MCF 10A (cell line): ENCODE measurements at regions not wholly inside any gene's neighbourhood (a gene's known extent, or its start where the extent isn't known, plus 50 kb on each side); places are given as distances from the start of the nearest gene placed in this dataset.

Experiments
- BruUV-seq: library from RNA; stranded (reverse); fragments of 400-500 nt; replicated peaks from 2 replicates; lab custom pipeline; 2021; lab: Mats Ljungman, UMichigan
- CTCF ChIA-PET: fragments of 300-600 bp; sonication (Branson Sonifier 250); formaldehyde crosslinking; extraction: SDS; loops from one replicate; lab custom pipeline; 2021; ENCODE audit warnings: antibody characterized with exemption, inconsistent platforms; lab: Yijun Ruan, JAX
- POLR2A ChIA-PET: fragments of 300-600, 350-650 bp; sonication (Branson Sonifier 250); formaldehyde crosslinking; extraction: SDS; loops from one replicate; lab custom pipeline; 2020; ENCODE audit warnings: antibody characterized with exemption, inconsistent platforms; lab: Yijun Ruan, JAX
- DNase-seq: peaks from one replicate; pipeline ENCODE4 v3.0.0-alpha.2; 2018; ENCODE audit not compliant: unreplicated experiment
- H3K27ac Mint-ChIP-seq: one replicate; pipeline ENCODE4 v1.8.0; 2022; ENCODE audit warnings: mild to moderate bottlenecking, low read depth, mixed read lengths; ENCODE audit not compliant: unreplicated experiment
- H3K27me3 Mint-ChIP-seq: one replicate; pipeline ENCODE4 v1.8.0; 2022; ENCODE audit warnings: mixed read lengths; ENCODE audit not compliant: insufficient read depth, unreplicated experiment
- H3K36me3 Mint-ChIP-seq: one replicate; pipeline ENCODE4 v1.8.0; 2022; ENCODE audit warnings: mild to moderate bottlenecking, moderate library complexity, mixed read lengths; ENCODE audit not compliant: insufficient read depth, unreplicated experiment
- H3K4me1 Mint-ChIP-seq: one replicate; pipeline ENCODE4 v1.8.0; 2022; ENCODE audit warnings: mixed read lengths; ENCODE audit not compliant: insufficient read depth, unreplicated experiment
- H3K4me3 Mint-ChIP-seq: one replicate; pipeline ENCODE4 v1.8.0; 2022; ENCODE audit warnings: mild to moderate bottlenecking, moderate library complexity, mixed read lengths; ENCODE audit not compliant: unreplicated experiment
- H3K9me3 Mint-ChIP-seq: one replicate; pipeline ENCODE4 v1.8.0; 2022; ENCODE audit warnings: mixed read lengths; ENCODE audit not compliant: unreplicated experiment
- CTCF ChIP-seq: fragments of 200-600 bp; IDR thresholded peaks from one replicate; pipeline ENCODE4 v1.8.0; 2022; ENCODE audit warnings: antibody characterized with exemption, mild to moderate bottlenecking; ENCODE audit not compliant: unreplicated experiment
- intact Hi-C: fragments of 100-400 bp; cut with micrococcal nuclease; formaldehyde crosslinking; loops from 2 replicates; pipeline ENCODE4 v1.14.1; 2022

- Mint-ChIP-seq H3K4me1 (no peaks in the 10 kb centered on the region), H3K27ac (no peak overlapping the region), H3K27me3 (peaks cover 39% of the 10 kb centered on the region), H3K9me3 (no peaks in the 10 kb centered on the region), H3K36me3 (no peaks in the 10 kb centered on the region), H3K4me3 (no peak overlapping the region)
- TF ChIP-seq CTCF, result no peak
- ChIA-PET CTCF (interaction anchor here (0.7 to 12.0 kb wide), 3 partner anchors 118 to 406 kb away, joined by 3 to 317 read pairs (median 4); no protein-coding TSS in a partner anchor), POLR2A (interaction anchor here (0.9 kb wide), 1 partner anchor 71 kb away, joined by 3 read pairs; no protein-coding TSS in a partner anchor)
- intact Hi-C loops, result no loop called here
- no TSS peak for BruUV-seq
- no peak for DNase-seq
These were observed 196.7 kb downstream of the RGS3 start for GRCh38 chr9:113660196-113660595.

DNA sequence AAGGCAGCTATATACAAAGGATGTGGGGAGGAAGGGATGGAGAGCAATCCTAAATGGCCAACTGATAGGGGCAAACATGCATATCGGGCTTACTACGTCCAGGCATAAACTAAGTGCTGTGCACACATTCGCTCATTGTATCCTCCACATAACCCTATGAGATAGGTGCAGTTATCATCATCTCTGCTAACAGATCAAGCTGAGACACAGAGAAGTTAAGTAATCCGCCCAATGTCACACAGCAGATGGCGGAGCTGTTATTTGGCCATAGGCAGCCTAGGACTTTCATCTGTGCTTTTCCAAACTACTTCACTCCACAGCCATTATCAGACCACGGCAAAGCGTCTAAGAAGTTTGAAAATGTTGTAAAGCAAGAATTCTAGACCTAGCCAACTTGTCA, 197.5 kb downstream of the RGS3 start:
- no peaks in the 10 kb centered on the region for H3K36me3 Mint-ChIP-seq
- no peak for TF ChIP-seq CTCF
- H3K27ac Mint-ChIP-seq, result no peak overlapping the region
- H3K4me1 Mint-ChIP-seq, result no peaks in the 10 kb centered on the region
- CTCF ChIA-PET, result interaction anchor here (12.0 kb wide), 1 partner anchor 213 kb away, joined by 317 read pairs; no protein-coding TSS in a partner anchor
- POLR2A ChIA-PET, result interaction anchor here (0.9 kb wide), 1 partner anchor 71 kb away, joined by 3 read pairs; no protein-coding TSS in a partner anchor
- H3K27me3 Mint-ChIP-seq, result peaks cover 48% of the 10 kb centered on the region
- no TSS peak for BruUV-seq
- H3K9me3 Mint-ChIP-seq, result no peaks in the 10 kb centered on the region
- intact Hi-C loops, result no loop called here
- DNase-seq, result no peak
- no peak overlapping the region for H3K4me3 Mint-ChIP-seq

DNA sequence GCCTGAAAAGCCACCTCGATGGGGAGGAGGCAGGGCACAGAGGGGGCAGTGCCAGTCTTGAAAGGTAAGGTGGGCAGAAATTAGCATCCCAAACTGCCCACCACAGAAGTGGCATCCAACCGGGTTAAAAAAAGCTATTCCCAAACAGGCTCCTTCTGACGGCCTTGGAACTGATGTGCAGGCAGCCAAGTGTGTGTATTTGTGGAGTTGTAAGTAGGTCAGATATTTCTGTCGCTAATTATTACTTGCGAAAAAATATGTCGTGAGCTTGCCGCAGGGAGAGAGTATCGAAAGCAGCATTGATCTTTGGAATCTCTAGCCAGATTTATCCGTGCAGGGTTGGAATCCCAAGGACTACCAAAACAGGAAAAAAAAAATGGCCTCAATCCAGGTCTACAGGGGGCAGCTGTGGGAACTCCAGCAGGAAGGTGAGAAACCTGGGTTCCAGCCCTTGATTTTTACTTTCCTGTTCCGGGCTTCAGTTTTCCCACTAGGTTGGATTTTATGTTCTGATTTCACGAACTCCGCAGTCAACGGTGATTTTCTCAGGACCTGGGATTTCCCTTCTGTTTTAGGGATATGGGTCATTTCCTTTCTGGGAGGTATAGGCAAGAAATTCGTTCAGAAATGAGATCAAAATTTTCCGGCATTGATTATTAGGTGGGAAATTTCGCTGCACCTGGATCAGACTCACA, 200.8 kb downstream of the RGS3 start:
- Mint-ChIP-seq H3K36me3 (no peaks in the 10 kb centered on the region), H3K4me1 (no peaks in the 10 kb centered on the region), H3K27ac (no peak overlapping the region), H3K27me3 (peaks cover 58% of the 10 kb centered on the region), H3K9me3 (no peaks in the 10 kb centered on the region), H3K4me3 (no peak overlapping the region)
- no peak for DNase-seq
- no peak for TF ChIP-seq CTCF
- ChIA-PET POLR2A (no interaction called here), CTCF (interaction anchor here (0.6 to 3.2 kb wide), 5 partner anchors 8 to 218 kb away, joined by 3 to 50 read pairs (median 6); no protein-coding TSS in a partner anchor)
- no TSS peak for BruUV-seq
- intact Hi-C loops, result no loop called here

DNA sequence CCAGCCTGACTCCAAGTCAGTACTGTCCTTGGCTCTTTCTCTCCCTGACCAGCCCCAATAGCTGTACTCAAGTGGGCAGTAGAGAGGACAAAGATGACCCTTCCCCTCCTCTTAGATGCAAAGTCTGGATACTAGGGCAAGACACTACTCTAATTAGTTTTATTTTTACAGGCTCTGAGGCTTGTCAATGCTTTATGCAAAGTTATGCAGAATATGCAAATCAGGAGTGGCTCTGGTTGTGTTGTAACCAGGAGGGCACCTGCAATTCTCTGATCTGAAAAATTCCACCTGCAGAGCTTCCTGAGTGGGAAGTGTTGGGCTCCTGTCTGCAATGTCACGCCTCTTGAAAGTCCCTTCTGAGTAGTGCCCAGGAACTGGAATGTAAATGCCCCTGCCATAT, 201.5 kb downstream of the RGS3 start:
- intact Hi-C loops, result no loop called here
- no TSS peak for BruUV-seq
- no peak overlapping the region for H3K27ac Mint-ChIP-seq
- no peaks in the 10 kb centered on the region for H3K9me3 Mint-ChIP-seq
- ChIA-PET CTCF (interaction anchor here (0.6 to 3.2 kb wide), 6 partner anchors 8 to 219 kb away, joined by 3 to 50 read pairs (median 4); no protein-coding TSS in a partner anchor), POLR2A (no interaction called here)
- H3K27me3 Mint-ChIP-seq, result peaks cover 53% of the 10 kb centered on the region
- DNase-seq, result no peak
- no peaks in the 10 kb centered on the region for H3K4me1 Mint-ChIP-seq
- H3K36me3 Mint-ChIP-seq, result no peaks in the 10 kb centered on the region
- no peak for TF ChIP-seq CTCF
- no peak overlapping the region for H3K4me3 Mint-ChIP-seq
